Fibroblast of gingiva (primary cell): ENCODE measurements at regions not wholly inside any gene's neighbourhood (a gene's known extent, or its start where the extent isn't known, plus 50 kb on each side); places are given as distances from the start of the nearest gene placed in this dataset.
"Not testable (repeated sequence)": the region's sequence is repeated elsewhere in the genome, so short reads cannot be mapped to it uniquely, and the experiment has no call there.

Experiments used
- DNase-seq: peaks from one replicate; pipeline ENCODE4 v3.0.0-alpha.2; 2011; ENCODE audit warnings: low read depth

GRCh38 chr11:69219991-69220390, 64.3 kb downstream of the SMIM38 start:
- no peak for DNase-seq

DNA sequence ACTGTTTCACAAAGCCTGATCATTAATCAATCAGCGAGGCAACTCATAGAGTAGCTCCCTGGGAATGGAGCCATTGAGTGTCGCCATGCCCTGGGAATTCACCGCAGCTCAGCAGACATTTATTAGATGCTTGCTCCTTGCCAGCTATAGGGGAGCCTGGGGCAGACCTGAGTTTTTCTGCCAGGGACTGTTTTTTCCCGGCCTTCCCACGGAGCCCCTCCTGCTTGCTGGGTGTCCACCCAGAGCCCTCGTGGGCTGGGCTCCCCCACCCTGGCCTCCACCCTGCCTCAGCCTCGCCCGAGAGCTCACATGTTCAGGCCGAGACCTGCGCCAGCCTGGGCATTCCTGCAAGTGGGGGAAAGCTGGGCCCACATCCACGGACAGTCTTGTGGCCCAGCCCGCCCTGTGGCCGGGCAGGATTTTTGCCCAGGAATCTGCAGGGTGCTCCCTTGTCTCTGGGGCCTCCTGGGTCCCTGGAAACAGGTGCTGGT, 64.9 kb downstream of the SMIM38 start:
- no peak for DNase-seq

DNA sequence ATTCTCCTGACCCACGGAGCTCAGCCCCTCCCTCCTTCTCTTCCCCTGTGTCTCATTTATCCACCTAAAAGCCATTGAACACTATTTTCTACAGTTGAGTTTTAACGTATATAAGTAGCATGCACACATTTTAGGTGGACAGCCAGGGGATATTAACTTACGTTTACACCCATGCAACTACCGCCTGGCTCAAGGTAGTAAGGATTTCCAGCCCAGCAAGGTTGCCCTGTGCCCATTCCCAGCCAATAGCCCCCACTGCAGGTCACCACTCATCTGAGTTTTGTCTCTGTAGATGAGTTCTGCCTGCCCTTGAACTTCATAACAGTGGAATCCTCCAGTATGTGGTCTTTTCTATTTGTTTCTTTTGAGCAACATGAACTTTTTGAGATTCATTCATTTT, 65.4 kb downstream of the SMIM38 start:
- DNase-seq = no peak

DNA sequence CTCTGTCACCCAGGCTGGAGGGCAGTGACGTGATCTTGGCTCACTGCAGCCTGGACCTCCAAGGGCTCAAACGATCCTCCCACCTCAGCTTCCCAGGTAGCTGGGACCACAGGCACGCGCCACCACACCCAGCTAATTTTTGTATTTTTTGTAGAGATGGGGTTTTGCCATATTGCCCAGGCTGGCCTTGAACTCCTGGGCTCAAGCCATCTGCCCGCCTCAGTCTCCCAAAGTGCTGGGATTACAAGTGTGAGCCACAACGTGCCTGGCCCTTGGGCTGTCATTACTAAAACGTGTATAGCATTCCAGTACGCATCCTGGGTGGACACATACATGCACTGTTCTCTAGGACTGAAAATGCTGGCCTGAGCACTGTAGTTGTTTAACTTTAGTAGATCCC, 65.9 kb downstream of the SMIM38 start:
- not testable (repeated sequence) for DNase-seq

GRCh38 chr11:69227271-69227670, 66.7 kb upstream of the MYEOV start:
- no peak for DNase-seq

DNA sequence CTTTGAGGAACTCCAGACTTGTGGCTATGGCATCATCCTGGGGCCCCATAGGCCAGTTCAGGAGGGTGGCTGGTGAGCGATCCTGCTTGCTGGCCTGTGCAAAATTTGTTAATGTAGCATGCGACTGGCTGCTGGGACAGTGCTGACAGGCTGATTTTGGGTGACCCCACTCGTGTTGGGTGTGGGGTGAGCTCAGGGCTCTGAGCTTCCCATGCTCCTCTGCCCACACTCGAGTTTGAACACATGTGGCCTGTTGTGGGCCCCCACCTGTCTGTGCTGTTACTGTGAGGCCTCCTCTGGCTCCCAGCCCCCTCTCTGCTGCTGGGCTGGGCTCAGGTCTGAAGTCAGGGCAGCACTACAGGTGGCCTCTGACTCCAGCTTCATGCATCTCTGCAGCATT, 64.4 kb upstream of the MYEOV start:
- no peak for DNase-seq

- no peak for DNase-seq
Observed at GRCh38 chr11:69230856-69231425, 63.0 kb upstream of the MYEOV start.

DNA sequence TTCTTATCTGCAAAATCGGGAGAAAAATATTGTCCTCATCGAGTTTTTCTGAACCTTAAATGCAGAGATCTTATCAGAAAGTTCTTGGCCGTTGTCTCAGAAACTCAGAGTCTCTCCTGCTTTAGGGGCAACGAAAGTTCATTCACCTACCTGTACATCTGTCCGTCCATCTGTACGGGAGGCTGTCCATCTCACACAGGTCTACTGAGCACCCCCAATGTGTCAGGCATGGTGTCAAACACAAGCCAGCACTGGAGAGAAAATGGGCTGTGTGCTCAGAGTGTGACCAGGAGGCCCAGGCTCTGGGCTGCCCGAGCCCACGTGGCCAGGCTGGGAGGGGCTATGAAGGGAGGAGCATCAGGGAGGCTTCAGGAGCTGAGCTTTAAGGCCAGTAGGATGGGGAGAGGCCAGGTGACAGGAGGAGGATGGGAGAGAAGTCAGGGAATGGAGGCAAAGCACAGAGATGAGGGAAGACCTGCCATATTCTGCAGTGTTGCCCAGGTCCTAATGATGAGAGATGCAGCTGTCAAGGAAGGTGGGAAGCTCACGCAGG, 62.4 kb upstream of the MYEOV start:
- no peak for DNase-seq

DNA sequence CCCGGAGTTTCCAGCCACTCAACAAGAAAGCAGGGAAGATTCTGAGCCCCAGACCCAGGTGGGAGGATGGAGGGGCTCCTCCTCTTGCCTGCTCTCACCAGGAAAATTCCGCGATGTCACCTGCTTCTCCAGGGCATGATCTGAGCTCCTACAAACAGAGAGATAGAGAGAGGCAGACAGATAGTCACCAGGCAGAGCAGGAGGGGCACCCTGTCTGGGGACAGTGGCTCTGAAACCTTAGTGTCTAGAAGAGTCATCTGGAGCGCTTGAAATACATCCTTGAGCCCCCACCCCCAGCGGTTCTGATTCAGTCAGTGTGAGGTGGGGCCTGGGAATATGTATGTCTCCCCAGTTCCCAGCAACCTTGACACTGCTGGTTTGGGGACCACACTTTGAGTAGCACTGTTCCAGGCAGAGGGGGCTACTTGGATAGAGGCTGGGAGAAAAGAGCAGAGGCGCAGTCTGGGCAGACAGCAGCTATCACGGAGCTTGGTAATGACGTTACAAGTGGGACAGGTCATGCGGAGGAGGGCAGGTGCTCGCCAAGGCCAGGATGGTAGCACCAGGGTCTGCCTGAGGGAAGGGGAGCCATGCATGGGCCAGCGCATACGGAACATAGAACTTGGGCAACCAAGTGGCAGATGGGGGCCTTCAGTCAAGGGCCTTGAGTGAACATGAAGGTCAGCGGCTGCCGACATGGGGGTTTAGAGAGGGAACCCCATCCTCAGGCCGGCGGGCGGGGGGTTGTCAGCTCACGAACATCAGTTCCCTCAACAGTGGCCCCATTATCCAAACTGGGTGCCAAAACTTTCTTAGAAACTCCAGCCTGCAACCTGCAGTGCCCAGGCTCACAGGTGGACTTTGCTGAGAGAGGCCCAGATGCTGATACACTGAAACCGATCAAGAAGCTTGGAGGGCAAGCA, 60.9 kb upstream of the MYEOV start:
- DNase-seq = no peak

DNA sequence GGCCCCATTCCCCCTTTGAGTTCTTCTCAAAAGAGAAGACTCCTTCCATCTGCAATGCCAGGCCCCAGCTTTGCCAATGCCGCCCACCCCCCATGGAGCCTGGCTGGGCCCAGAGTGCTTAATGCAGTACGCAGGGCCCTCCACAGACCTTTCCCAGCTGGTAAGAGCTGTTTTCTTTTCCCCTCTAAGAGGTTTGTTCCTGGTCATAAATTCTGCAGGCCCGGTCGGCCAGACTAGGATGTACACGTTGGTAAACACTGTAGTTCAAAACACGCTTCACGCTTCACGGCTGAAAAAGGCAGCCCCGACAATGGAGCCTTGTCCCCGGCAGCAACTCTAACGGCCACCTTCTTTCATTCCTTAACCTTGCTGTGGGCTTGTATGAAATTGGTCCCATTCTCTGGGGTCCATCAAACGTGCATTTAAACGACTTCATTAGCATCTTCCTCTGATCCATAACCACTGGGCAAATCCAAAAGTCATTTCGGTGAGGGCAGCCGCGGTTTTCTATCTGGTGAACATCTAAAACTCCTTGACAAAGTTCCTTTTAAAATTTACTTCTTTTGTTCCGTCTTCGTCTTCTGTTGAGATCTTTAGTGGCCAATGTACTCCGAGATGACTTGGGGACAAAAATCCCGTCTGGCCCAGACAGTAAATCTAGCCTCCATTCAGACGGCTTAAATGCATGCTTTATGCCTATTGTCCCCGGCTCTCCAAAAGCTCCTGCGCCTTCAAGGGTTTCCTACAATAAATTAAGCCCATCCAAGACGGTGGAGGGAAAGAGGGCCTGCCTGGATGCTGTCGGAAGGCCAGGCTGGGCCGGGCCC, 60.0 kb upstream of the MYEOV start:
- DNase-seq = no peak

- DNase-seq = no peak
Observed at GRCh38 chr11:69234740-69235710, 58.9 kb upstream of the MYEOV start.

DNA sequence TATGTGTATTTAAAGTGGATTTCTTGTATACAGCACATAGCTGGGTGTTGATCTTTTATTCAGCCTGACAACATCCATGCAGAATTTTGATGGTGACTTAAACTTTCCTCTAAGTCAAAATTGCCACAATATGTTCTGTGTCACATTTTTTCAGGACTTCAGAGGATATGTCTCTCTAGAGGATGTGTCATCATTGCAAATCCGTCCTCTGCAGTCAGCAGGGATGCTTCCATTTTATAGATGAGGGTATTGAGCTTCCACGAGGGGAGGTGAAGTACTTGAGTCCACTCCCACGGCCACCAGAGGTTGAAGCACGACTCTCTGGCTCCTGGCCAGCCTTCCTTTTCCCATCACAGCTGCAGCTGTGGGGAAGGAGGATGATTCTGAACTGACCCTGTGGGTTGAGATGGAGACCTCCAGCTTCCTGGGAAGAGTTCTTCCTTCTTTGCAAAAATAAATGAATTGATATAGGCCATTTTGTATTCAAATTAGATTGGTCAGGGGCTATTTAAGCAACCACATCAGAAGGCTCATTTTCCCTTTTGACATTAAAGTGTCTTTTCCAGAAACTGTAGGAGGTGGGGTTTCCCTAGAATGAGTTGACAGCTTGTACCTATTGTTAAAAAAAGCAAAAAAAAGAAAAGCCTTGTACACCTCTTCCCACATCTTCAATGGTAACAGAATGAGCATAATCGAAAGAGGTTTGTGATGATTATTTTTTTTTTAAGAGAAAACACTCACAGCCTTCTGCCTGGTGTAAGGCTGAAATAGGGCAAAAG, 55.2 kb upstream of the MYEOV start:
- DNase-seq = no peak

GRCh38 chr11:69239641-69240040, 54.3 kb upstream of the MYEOV start:
- DNase-seq = no peak

DNA sequence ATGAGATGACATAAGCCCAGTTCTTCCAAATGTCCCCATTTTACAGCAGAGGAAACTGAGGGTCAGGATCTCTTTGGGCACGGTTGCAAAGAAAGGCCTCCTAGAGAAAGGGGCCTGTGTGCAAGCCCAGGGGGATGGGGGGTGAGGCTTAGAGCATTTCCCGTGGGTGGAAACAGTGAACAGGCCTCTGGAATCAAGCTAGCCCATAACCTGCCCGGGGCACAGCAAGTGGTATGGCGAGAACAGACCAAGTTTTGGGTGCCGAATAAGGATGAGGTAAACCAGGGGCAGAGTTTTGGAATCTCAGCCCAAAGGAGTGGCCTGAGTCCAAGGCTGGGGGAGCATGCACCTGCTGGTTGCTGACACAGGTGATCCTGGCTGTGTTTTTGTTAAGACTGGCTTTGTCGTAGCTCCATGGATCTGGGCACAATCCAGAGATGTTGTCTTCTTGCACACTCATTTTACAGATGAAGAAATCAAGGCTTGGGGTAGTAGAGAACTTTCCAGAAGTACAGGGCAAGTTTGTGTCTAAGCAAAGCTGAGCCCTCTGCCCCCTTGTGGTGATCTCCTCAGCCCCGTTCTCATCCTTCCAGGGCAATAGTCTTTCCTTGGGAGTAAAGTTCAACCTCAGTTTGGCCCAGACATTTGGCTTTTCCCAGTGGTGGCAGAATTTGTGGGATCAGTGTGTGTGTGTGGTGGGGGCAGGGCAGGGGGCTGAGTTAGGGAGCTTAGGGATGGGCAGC, 53.5 kb upstream of the MYEOV start:
- no peak for DNase-seq

DNA sequence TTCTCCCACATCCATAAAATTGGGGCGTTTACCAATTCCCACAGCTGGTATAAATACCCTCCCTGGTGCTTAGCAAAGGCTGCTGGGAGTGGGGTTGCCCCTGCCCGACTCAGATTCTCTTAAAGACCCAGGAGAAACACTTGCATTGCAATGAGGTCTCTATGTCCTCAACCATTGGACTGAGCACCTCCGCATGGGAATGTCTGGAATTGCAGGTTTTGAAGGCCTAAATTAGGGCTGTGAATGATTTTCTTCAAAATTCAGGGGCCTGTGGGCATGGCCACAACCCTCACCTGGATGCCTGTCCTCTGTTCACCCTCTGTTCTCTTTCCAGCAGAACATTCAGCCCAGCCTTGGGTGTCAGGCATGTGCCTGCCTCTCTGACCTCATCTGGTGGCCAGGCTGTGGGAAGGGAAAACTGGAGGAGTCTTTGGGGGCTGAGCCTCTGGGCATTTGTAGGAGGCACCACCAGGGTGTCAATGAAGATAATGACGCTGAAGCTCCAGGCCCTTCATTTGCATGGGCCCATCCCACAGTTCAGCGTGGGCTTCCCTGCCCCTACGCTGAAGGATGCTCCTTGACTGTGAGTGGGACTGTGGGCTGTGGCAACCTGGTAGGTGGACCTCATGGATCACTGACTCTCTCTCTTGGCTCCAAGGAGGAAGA, 52.7 kb upstream of the MYEOV start:
- DNase-seq = no peak

DNA sequence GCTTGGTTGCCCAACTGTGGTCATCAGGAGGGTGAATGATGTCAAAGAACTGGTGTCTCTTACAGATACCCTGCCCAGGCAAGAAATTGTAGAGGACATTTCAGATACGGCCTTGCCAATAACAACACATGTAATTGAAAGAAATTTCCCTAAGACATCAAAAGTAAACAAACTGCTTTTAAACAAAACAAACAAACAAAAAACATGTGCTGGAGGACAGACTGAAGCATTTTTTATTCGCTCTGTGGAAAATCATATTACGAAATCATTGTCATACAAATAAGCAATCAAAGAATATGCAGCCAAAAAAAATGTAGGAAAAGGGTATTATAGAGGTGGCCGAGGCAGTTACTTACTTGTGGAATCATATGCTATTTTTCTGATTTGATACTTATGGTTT, 52.1 kb upstream of the MYEOV start:
- peak; percentile 95 for DNase-seq

DNA sequence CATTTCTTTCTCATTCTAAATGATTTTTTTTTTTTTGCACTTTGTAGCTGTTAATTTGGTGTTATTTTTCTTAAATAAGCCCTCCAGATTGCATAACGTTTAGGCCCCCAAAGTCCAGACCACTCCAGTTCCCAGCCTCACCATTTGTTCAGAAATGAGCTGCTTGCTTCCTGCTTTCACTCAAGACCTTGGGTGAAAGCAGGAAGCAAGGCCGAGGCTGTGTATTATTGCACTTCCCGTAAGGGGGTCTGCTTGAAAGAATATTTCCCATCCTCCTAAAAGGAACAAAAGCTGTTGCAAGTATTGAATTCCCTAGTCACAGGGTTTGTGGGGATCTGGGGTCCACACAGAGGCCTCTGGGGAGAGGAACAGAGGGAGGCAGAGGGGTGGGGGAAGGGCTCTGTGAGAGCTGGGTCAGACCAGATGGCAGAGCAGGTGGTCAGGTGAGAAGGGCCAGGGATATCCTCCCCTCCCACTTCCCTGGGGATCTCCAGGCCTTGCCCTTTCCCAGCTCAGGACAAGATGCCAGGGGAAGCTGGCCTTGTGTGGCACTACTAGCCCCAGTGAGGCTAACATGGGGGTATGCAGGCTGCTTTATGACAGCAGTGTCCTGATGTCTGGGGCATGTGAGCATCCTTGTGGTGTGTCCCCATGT, 51.6 kb upstream of the MYEOV start:
- no peak for DNase-seq

GRCh38 chr11:69243496-69244200, 50.3 kb upstream of the MYEOV start:
- no peak for DNase-seq
